ENCODE measurements at regions not wholly inside any gene's neighbourhood (a gene's known extent, or its start where the extent isn't known, plus 50 kb on each side); places are given as distances from the start of the nearest gene placed in this dataset.
A peak's percentile ranks its signal among the peaks of the same experiment; 100 is the strongest.

- peak; percentile 52 for DNase-seq (ENCODE audit: low read depth)
- no peak overlapping the region for H3K4me3 ChIP-seq (ENCODE audit: control insufficient read depth, low read depth, low read length)
- TF ChIP-seq CTCF (conservative IDR thresholded peaks at IDR 0.05; ENCODE audit: control insufficient read depth, insufficient read depth, low read depth, low read length): no peak
Measured at GRCh38 chr9:2494562-2494961, 127.0 kb upstream of the VLDLR start.

GRCh38 chr9:2495221-2496005 is 126.2 kb upstream of the VLDLR start:
- TF ChIP-seq CTCF (conservative IDR thresholded peaks at IDR 0.05; ENCODE audit: control insufficient read depth, insufficient read depth, low read depth, low read length): no peak
- no peak overlapping the region for H3K4me3 ChIP-seq (ENCODE audit: control insufficient read depth, low read depth, low read length)
- no peak for DNase-seq (ENCODE audit: low read depth)

GRCh38 chr9:2496169-2496568 is 125.4 kb upstream of the VLDLR start:
- TF ChIP-seq CTCF (conservative IDR thresholded peaks at IDR 0.05; ENCODE audit: control insufficient read depth, insufficient read depth, low read depth, low read length): no peak
- no peak overlapping the region for H3K4me3 ChIP-seq (ENCODE audit: control insufficient read depth, low read depth, low read length)
- no peak for DNase-seq (ENCODE audit: low read depth)

GRCh38 chr9:2496934-2497333 is 124.7 kb upstream of the VLDLR start:
- no peak overlapping the region for H3K4me3 ChIP-seq (ENCODE audit: control insufficient read depth, low read depth, low read length)
- no peak for DNase-seq (ENCODE audit: low read depth)
- TF ChIP-seq CTCF (conservative IDR thresholded peaks at IDR 0.05; ENCODE audit: control insufficient read depth, insufficient read depth, low read depth, low read length): no peak

GRCh38 chr9:2497666-2498400 is 123.8 kb upstream of the VLDLR start:
- H3K4me3 ChIP-seq (ENCODE audit: control insufficient read depth, low read depth, low read length): no peak overlapping the region
- DNase-seq (ENCODE audit: low read depth): no peak

GRCh38 chr9:2502210-2502609 is 119.4 kb upstream of the VLDLR start:
- H3K4me3 ChIP-seq (ENCODE audit: control insufficient read depth, low read depth, low read length): no peak overlapping the region
- no peak for TF ChIP-seq CTCF (conservative IDR thresholded peaks at IDR 0.05; ENCODE audit: control insufficient read depth, insufficient read depth, low read depth, low read length)
- no peak for DNase-seq (ENCODE audit: low read depth)

More at GRCh38 chr9:2497666-2498400, 123.8 kb upstream of the VLDLR start:
- TF ChIP-seq CTCF (conservative IDR thresholded peaks at IDR 0.05; ENCODE audit: control insufficient read depth, insufficient read depth, low read depth, low read length): no peak
